HG03469 (cell line): ENCODE measurements at regions not wholly inside any gene's neighbourhood (a gene's known extent, or its start where the extent isn't known, plus 50 kb on each side); places are given as distances from the start of the nearest gene placed in this dataset.

ENCODE experiments used
- ATAC-seq: cut with Tn5 transposase; IDR thresholded peaks from one replicate; pipeline ENCODE4 v1.9.1; 2021; ENCODE audit warnings: mild to moderate bottlenecking, moderate library complexity, moderate number of reproducible peaks; ENCODE audit not compliant: unreplicated experiment

DNA sequence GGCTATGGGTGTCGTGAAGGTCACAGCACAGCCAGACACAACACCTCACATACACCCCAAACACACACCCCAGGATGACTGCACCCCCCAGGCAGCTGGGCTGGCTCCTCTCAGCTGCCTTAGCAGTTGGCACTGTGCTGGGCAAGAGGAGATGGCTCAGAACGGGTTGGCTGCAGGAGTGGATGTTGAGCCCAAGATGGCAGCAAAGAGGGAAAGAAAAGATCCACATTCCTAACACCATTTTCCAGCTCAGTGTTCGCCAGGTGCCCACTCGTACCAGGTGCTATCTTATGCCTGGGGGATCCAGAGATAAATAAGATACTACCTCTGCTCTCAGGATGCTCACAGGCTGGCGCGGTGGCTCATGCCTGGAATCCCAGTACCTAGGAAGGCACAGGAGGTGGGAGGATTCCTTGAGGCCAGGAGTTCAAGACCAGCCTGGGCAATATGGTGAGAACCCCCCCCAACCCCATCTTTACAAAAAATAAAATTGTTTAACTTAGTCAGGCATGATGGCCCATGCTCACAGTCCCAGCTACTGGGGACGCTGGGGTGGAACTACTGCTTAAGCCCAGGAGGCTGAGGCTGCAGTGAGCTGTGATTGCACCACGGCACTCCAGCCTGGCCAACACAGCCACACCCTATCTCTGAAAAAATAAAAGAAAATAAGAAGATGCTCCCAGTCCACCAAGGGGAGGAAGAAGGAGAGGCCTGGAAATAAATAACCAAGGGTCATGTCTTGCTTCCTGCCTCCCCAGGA, 89.7 kb upstream of the ZNF507 start:
- ATAC-seq = no peak

DNA sequence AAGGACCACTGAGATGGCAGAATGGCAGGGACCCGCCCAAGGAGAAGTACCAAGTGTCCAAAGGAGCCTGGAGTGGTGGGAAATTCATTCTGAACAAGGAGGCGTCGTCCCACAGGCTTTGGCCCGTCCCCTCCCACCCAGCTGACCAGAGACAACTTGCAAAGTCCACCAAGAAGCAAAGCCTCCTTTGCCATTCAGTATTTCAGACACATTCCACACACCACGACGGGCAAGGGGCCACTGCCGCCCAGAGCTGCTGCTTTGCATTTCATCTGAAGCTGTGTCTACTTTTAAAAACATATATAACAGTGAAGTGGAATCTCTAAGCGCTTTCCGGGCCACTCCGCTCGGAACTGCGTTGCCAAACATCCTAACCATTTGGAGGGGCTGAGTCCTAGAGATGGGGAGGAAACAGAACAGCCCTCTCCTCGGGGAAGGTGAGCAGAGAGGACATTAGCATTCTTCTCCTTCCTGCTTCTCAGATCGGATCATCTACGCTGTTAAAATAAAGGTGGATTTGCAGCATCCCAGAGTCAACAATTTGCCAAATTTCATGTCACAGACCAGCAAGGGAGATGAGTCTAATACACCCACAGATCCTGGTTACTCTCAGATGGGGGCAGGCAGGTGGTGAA, 89.0 kb upstream of the ZNF507 start:
- no peak for ATAC-seq

DNA sequence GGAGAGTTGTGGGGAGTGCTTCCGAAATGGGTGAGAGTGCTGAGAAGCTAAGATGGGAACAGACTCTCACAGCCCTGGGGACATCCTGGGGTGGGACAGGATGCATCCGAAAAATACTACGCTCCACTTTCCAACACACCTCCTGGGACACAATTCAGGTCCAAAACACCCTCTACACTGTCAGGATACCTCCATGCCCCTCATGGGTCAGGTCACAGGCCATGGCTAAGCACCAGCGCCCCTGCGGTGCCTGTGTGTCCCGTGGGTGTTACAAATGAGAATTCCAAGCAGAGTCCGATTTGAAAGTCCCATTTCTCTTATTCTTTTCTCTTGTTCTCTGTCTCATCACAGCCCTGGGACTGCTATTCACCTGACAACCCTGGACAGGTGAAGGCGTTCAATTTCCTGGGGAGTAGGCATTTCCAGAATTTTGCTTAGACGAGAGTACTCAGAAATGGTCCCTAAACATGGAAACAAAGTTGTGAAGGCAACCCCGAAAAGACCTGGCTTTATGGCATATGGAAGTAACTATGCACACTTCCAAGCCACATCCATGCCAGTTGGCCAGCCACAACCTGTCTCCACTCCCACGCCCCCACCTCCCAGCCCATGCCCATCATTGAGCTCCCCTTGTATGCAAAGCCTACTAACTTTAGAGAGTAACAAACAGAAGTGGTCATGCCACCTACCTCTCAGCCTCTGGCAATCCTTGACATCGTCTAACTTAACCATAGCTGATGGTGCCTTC, 87.9 kb upstream of the ZNF507 start:
- no peak for ATAC-seq

DNA sequence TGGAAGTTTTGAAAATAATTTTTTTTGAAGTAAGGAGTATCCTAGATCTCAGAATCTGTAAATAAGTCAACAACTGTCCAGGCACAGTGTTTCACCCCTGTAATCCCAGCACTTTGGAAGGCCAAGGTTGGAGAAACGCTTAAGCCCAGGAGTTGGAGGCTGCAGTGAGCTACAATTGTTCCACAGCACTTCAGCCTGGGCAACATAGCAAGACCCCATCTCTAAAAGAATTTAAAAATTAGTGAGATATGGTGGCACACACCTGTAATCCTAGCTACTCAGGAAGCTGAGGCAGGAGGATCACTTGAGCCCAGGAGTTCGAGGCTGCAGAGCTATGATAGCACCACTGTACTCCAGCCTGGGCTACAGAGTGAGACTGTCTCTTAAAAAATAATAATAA, 87.2 kb upstream of the ZNF507 start:
- no peak for ATAC-seq

DNA sequence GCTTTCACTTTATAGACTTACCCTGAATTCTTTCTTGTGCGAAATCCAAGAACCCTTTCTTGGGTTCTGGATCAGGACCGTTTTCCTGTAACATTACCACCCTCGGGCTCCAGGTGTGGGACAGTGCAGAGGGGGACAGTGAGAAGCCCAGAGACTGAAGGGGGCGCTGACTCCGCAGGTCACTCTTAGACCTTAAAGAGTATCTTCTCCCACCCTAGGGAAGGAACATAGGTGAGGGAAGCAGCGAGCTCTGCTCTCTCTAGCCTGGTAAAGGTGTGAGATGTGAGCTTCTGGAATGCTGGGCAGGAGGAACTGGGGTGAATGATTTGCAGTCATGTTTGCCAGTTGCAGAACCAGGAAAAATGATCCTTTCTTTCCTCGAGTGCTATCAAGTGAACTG, 80.8 kb upstream of the ZNF507 start:
- no peak for ATAC-seq

DNA sequence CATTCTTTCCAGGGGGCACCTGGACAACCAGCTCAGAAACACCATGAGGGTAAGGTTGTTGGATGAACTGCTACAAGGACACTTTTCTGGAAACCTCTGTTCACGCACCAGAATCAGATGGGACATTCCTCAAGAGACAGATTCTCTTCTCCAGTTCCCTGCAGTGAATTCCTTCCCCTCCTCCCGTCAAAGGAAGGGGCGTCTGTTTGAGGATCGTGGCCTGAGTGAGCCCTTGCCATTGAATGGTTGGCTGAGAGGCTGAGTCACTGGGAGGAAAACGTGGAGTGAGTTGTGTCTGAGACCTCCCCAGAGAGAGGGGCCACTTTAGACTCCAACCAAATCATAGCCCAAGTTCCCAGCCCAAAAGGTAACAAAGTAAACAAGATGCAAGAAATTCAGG, 79.4 kb upstream of the ZNF507 start:
- ATAC-seq = no peak

DNA sequence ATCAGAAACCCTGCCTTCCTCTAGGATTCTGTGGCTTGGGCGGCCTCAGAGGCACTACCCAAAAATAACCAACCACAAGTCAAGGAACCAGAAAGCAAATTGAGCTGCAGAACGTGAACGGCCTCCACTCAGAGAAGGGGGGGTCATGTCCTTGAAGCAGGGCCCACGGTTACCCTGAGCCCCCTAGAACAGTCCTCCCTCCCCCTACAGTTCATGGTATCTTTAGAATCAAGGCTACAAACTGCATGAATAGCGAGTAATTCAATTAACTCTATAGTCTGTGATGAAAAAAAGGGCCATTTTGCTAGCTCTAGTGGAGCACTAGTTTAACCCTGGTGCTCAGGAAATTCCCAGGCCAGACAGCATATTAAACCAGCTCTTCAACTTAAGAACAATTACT, 79.0 kb upstream of the ZNF507 start:
- ATAC-seq = no peak

DNA sequence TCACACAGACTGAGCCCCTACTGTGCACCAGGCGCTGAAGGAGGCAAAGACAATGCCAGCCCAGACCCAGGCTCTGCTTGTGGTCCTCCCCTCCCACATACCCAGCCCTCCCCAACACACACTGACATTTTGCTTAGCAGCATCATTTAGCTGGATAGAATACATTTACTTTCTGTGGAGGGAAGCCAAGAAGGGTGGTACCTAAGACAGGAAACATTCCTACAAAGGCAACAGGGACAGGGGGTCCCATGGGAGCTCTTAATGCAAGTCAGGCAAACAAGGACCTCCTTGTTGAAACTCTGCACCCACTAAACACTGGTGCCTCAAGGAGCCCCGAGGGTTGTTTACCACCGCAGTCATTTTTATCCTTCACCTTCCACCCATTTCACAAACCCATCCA, 77.0 kb upstream of the ZNF507 start:
- no peak for ATAC-seq

DNA sequence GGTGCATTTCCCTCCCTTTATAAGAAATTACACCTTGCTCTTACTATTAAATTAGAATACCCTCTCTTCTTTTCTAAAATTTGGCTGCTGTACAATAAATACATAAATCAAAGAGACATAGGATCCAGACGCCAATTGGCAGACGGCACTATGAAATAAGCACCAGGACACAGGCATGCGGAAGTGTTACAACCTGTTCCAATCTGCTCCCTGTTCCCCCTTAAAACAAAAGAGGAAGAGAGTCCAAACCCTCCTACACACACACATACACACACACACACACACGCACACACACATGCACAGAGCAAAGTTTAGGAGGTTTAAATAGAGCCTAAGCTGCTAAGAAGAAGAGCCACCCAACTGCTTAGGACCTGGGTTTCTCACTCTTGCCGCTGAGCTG, 75.6 kb upstream of the ZNF507 start:
- ATAC-seq = no peak

DNA sequence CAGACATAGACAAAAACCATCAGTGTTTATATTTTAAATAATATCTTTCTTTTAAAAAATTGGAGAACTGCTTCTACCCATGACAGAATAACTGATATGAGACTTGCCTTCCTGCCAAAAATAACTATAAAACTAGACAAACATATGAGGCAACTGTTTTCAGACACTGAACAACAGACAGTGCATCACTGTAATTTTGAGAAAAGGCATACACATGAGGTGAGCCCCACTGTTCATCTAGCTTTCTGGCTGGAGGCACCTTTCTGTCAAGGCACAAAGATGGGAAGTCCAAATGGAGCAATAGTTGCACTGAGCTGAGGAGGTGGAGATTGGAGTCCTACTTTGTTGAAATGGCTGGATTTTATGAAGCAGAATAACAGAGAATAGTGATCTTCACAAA, 71.9 kb upstream of the ZNF507 start:
- ATAC-seq = no peak

DNA sequence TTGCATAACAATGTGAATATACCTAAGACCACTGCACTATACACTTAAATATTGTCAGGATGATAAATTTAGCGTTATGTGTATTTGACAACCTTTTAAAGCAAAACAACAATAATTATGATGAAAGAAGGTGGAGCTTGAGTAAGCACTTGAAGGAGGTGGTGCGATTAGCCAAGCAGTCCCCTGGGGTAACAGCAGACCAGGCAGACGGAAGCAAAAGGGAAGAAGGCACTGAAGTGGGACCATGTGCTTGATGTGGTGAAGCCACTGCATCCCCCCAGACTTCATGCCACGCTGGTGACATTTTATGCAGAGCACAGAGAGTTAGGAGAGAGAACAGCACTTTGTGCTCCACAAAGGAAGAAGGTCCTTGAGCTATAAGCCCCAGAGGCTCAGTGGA, 58.3 kb upstream of the ZNF507 start:
- ATAC-seq = no peak

DNA sequence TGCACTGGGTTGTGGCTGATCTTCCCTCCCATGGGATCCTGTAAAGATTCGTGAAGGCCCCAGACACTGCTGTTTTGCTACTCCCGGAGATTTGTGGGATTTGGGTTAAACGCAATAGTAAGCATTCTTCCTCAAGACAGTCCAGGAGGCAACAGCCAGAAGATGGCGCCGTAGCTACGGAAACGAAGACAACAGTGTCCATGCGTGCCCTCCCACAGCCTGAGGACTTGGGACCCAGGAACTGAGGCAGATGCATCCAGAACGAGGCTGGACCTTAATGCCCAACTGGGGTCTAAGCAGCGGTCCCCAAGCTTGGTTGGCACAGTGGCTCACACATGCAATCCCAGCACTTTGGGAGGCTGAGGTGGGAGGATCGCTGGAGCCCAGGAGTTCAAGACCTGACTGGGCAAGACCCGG, 57.6 kb upstream of the ZNF507 start:
- no peak for ATAC-seq

DNA sequence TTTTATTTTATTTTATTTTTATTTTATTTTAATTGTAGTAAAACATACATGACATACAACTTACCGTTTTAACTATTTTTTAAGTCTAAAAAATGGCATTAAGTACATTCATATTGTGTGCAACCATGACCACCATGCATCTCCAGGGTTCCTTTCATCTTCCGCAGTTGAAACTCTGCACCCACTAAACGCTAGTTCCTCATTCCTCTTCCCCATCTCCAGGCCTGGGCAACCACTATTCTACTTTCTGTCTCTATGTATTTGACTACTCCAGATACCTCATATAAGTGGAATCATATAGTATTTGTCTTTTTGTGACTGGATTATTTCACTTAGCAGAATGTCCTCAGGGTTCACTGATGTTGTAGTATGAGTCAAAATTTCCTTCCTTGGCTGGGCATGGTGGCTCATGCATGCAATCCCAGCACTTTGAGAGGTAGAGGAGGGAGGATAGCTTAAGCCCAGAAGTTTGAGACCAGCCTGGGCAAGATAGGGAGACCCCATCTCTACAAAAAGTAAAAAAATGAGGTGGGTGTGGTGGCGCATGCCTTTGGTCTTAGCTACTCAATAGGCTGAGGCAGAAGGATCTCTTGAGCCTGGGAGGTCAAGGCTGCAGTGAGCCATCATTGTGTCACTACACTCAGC, 55.7 kb upstream of the ZNF507 start:
- no peak for ATAC-seq

DNA sequence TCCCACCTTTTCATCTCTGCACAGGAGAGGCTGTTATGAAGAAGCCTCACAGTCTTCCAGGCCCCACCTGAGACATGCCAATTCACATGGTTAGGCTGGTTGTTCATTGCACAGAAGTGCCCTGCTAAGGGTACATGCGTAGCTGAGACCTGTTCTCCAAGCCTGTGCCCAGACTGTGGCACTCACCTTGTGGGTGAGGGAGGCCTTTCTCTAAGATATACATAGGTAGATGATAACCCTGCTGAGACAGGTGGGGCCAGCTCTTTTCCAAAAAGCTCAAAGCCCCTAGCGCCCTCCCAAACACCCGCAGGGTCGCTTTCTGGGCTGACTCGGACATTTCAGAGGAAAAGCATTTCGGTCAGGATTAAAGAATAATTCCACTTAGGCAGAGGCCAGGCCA, 53.5 kb upstream of the ZNF507 start:
- no peak for ATAC-seq

DNA sequence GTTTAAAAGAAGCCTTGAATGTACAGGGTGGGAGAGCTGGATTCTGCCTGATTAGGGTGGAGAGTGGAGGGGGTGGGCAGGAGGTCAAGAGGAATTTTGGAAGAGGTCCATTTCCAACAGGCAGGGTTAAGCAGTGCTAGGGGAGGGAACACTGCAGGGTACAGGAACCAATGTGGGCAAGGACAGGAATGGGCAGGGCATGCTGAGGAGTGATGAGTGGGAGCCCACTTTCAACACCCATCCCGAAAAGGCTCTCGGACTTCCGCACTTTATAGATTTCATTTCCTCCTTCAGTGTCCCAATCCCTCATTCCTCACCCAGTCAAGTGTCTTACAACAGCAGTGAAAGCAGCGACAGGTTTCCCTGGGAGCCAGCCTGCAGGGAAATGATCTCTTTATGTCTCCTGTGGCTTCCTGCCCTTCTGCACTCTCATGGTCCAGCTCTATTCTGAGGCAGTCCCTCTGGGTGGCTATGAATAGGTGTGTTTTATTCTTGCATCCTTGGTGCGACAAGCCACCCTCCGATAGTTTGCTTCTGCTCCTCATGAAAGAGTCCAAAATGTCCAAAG, 50.5 kb upstream of the ZNF507 start:
- ATAC-seq = no peak
